ENCODE measurements at regions not wholly inside any gene's neighbourhood (a gene's known extent, or its start where the extent isn't known, plus 50 kb on each side); places are given as distances from the start of the nearest gene placed in this dataset.
"Not testable (repeated sequence)": the region's sequence is repeated elsewhere in the genome, so short reads cannot be mapped to it uniquely, and the experiment has no call there.

DNA sequence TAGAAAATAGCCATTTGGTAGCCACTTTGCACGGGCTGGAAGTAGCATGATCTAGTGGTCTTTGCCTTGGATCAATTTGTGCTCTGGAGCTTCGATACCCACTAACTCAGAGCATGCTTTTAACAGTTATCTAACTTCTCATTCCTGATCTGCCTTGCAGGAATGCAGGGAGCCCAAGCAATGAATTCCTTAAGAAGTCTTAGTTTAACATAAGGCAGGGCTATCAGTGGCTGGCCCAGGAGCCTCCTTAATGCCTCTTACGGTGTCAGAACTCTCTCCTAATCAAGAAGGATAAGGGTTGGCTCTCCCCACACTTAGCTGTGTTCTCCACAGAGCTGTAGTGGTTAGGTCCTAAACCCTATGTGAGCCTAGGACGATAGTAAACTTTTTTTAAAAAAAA is 95.8 kb upstream of the TBCA start:
- DNase-seq (ENCODE audit: low read depth in 4 of 4, low spot score in 3 of 4): no peak

DNA sequence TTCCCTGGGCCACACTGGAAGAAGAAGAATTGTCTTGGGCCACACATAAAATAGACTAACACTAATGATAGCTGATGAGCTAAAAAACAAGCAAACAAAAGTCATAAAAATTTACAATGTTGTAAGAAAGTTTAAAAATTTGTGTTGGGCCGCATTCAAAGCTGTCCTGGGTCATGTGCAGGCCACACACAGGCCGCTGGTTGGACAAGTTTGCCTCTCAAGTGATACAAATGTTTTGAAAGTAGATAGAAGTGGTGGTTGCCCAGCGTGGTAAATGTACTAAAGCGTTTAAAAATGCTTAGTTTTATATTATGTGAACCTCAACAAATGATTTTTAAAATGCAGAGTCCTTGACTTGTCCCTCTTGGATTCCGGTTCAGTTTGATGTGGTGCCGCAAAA is 94.9 kb upstream of the TBCA start:
- no peak for DNase-seq (ENCODE audit: low read depth in 4 of 4, low spot score in 3 of 4)

- DNase-seq (ENCODE audit: low read depth in 4 of 4, low spot score in 3 of 4): no peak
Measured at GRCh38 chr5:77869116-77869798, 93.1 kb upstream of the TBCA start.

DNA sequence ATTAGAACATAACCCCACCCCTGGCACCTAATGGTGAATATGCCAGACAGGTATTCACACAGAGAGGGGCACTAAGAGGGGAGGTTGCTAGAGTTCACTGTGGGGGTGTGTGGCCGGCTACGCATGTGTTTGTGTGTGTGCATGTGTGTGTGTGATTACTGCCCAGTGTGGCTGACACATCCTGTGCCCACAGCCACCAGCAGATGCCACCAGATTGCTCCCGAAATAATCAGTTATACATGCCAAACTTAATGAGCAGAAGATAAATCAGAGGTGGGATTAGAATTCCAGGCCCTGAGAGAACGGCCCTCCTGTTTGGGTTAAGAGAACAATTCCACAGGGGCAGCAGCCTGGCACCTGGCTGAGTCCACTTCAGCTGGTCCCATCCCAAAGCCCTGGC is 91.8 kb upstream of the TBCA start:
- DNase-seq (ENCODE audit: low read depth in 4 of 4, low spot score in 3 of 4): no peak

DNA sequence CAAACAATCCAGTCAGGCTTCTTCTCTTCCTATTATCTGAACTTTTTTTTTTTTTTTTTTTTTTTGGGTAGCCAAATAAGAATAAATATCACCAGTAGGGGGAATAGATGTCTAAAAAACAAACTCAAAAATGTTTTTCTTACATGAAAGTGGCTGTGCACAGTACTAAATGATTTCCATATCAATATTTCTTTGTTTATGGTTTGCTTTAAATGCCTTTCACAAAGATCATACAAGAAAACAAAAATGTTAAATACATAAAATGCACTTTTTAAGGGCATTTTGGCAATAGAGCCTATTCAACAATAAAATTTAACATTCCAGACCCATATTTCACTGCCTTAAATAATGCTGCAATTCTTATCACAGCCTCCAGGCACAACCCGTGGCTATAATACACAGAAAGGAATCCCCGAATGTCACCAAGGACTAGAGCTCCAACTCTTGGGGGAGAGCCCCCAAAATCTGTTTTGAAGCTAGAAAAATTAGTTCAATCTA is 91.1 kb upstream of the TBCA start:
- DNase-seq (ENCODE audit: low read depth in 4 of 4, low spot score in 3 of 4): no peak

DNA sequence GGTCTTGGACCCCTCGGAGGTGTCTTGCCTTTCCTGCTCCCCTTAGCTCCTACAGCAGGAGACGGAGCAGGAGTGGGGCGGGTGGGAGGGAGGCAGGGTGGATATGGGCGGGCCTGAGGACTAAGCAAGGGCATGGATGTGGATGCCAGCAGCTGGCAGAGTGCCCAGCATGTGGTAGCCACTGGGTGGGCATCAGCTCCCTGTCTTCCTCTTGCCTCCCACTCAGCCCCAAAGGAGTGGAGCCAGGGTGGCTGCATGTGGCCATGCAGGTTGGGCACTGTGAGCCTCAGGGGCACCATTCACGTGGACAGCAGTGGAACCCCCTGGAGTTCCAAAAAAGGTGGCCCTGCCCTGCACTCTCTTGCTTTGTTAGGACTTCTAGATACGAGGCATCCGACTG is 90.1 kb upstream of the TBCA start:
- DNase-seq (ENCODE audit: low read depth in 4 of 4, low spot score in 3 of 4): no peak

DNA sequence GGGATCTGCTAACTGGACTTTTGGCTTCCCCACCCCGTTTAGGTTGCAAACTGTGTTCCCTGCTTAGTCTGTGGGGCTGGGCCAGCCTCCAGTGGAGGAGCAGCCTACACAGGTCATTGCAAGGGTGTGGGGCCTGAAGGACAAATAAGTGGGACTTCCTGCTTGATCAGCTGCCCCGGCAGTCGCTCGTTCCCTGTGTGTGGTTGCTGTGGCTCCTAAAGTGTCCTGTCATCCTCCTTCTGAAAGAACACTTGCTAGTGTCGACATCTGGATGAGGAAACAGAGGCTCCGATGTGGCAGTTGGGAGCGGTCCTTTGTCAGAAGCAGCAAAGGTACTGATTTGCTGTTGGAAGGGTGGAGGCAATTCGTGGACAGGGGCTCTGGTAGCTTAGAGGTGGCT is 88.9 kb upstream of the TBCA start:
- DNase-seq (ENCODE audit: low read depth in 4 of 4, low spot score in 3 of 4): no peak

- DNase-seq (ENCODE audit: low read depth in 4 of 4, low spot score in 3 of 4): no peak
Measured at GRCh38 chr5:77863181-77863580, 87.0 kb upstream of the TBCA start.

DNA sequence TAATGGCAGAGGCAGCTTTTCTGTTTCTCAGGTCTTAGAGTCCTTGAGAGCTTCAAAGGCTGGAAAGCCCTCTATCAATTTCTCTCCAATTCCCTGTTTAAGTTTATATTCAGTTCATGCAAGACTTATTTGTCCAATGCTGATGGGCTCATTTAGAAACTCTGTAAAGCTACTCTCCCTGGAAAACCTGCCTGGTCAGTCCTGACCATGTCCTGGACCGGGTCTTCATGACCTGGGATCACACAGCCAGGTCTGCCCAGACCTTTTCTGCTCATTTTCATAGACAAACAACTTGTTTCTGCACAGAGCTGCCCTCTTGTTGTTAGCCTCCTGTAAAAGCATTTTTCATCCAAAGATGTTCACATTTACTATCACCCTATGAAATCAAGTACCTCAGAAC is 85.4 kb upstream of the TBCA start:
- DNase-seq (ENCODE audit: low read depth in 4 of 4, low spot score in 3 of 4): no peak

DNA sequence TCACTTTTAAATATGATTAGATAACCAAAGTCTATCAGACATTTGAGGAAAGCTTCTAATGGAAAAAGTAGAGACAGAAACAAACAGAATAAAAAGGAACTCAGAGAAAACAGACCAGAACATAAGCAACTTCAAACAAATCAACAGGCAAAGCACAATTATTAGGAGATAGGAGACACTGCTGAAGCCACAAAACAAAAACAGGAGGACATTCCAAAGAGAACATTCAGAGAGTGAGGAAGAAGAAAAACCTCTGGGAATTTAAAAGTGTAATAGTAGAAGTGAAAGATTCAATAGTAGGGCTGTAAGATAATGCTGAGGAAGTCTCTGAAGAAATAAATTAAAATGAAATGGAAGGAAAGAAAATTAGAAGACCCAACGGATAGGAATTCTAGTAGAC is 83.2 kb upstream of the TBCA start:
- DNase-seq (ENCODE audit: low read depth in 4 of 4, low spot score in 3 of 4): no peak

- not testable (repeated sequence) for DNase-seq (ENCODE audit: low read depth in 4 of 4, low spot score in 3 of 4)
Measured at GRCh38 chr5:77858678-77859077, 82.5 kb upstream of the TBCA start.

- DNase-seq (ENCODE audit: low read depth in 4 of 4, low spot score in 3 of 4): no peak
Measured at GRCh38 chr5:77855369-77855768, 79.2 kb upstream of the TBCA start.

DNA sequence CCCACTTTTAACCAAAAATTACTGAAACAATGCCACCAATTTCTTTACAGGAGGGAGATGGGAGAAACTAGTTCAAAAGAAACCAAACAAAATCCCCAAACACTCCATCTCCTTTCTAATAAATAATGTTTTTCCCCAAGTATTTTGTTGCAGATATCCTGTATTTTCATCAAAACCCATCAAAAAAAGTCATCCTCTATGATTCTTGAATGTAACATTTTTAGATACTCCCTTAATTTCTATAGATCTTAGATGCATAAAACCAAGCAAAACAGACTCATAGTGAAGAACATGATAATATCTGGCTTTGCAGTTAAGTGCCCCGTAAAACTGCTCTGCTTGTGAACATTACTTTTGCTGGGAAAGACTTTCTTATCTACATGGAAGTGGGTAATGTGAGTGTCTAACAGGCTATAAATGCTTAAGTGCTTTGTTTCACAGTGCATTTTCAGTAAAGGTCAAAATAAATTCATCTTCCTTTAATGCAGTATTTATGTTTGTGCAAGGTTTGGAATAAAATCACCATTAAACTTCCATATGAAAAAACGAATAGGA is 77.3 kb upstream of the TBCA start:
- DNase-seq (ENCODE audit: low read depth in 4 of 4, low spot score in 3 of 4): no peak

DNA sequence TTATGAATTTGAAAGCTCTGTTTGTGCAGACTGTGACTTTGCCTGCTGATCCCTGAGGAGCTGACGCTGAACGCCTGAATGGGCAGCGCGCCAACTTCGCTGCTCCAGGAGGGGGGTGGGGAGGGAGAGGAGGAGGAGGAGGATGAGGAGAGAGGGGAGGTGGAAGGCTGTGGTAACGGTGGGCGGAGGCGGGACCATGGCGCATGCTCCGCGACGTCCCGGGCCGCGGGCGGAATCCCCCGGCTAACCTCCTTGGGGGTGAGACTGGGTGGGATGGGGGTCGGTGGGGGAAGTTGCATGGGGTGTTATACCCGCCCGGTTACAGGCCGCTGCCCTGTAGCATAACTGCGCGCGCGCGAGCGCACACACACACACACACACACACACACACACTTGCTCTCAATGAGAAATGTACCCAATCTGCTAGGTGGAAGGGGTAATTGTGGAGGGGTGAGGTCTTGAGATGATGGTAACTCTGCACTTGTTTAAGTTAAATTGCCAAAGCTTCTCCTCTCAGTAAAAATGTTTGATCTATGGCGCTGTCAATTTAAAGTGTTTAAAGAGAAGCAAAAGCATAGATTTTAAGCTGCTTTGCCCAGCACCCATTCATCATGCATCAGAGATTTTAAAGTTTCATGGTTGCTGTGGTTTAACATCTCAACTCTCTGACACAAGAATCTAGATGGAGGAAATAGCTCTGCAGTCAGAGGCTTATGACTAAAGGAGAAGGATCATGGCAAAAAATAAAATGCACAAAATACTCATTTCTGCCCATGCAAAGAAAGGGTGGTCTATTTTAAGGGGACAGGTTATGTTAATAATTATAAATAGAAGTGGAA is 76.6 kb upstream of the TBCA start:
- DNase-seq (ENCODE audit: low read depth in 4 of 4, low spot score in 3 of 4): peak in 1 of 4 donors; percentile 53

- no peak for DNase-seq (ENCODE audit: low read depth in 4 of 4, low spot score in 3 of 4)
Measured at GRCh38 chr5:77852068-77852513, 76.0 kb upstream of the TBCA start.

DNA sequence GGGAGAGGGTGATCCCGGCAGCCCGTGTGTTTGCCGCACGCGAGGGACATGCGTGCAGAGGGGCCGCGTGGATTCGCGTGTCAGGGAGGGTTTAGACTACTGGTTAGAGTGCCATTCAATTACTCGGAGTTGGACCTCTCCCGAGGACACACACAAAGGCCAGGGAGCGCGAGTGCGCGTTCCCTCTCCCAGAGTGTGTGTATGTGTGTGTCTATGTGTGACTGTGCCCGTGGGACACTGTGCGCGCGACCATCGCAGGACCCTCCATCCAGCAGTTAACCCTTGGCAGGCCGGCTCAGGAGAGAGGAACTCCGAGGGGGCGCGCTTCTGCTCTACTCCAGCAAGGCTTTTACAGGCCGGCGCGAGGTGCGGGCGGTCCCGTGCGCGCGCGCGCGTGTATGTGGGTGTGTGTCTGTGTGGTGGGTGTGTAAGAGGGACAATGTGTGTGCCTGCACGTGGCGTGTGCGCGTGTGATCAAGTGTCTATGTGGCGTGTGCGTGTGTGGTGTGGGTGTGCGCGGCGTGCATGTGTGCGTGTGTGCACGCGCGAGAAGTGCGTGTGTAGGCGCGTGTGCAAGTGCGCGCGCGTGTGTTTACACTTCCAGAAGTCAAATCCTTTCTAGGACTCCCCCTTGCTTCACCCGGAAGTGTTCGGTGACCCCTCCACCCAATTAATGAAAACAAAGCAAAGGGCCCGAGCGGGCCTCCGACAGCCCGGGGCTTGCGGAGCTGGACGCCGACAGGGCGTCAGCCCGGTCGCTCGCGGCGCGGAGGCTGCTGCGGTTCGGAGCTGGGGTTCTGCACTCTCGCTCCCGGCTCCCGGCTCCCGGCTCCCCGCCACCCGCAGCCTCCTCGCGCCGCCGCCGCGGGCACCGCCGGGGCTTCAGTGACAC is 75.3 kb upstream of the TBCA start:
- peak in 1 of 4 donors; percentile 38 for DNase-seq (ENCODE audit: low read depth in 4 of 4, low spot score in 3 of 4)

DNA sequence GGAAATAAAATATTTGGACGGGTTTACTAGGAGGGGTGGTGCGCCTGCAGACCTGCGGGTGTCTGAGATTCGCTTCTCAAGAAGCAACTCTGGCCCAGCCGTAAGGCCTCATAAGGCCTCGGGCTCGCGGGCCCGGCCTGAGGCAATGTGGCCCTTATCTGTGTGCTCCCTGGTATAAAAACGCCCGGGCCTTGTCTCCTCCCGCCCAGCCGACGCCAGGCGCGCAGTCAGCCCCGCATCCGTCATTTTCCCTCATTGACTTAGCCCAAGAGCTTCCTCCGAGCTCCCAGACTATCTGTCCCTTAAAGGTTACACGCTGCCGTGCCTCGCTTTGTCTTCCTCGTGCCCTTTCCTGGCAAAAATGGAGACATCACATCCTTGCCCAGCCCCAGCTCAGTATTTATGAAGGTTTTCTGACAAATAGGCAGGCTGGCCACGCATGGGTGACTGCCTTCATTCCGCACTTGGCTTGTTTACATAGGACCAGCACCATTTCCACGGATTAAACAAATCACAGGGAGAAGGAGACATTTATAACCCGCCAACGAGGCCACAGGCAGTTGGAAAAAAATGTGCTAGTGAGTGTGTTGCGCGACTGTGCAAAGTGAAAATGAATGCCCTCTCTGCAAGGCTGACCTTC is 74.5 kb upstream of the TBCA start:
- DNase-seq (ENCODE audit: low read depth in 4 of 4, low spot score in 3 of 4): no peak

DNA sequence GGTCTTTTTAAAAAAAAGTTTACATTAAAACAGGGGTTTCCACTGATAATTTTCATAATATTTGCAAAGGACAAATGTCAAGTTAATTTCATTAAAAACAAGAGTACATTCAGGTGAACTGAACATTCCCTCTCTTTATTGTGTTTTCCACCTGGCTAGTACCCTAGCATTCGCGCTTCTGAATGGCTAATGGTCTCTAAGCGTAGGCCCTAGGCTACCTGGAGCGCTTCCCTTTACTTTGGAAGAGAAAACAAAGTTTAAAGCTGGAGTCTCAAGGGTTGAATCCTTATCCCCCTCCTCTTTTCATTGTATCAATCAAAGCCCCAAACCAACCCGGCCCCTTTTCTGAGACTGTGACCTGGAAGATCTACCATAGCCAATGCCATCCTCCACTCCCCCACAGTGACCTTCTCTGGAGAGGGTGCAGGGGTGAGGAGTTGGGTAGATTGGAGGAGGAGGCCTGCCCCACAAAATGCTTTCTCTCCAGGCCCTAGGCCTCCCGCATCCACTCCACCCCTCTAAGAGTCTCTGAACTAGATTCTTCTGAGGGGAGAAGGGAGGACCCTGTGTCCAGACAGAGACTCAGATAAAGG is 73.3 kb upstream of the TBCA start:
- no peak for DNase-seq (ENCODE audit: low read depth in 4 of 4, low spot score in 3 of 4)

DNA sequence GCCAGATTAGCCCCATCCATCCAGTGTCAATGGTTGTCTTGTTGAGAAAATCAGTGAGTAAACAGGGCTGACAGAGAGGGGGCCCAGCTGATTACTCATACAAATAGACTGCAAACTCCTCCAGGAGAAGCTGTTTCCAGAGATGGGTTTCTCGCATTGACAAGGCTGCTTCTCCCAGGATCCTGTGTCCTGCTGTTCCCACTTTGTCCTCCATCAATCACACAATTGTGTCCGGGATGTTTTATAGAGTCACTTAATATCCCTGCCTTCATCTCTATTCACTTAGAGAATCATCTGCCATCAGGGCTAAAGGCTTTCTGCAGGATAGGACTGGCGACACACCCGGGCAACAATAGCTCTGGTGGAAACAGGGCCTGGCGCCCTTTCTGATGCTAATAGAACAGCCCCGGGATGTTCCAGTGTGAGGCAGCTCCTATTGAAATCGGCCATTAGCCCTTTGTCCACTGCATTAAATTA is 71.7 kb upstream of the TBCA start:
- DNase-seq (ENCODE audit: low read depth in 4 of 4, low spot score in 3 of 4): no peak

GRCh38 chr5:77847129-77847460 is 71.0 kb upstream of the TBCA start:
- no peak for DNase-seq (ENCODE audit: low read depth in 4 of 4, low spot score in 3 of 4)
